Activated CD4-positive, alpha-beta T cell treated with anti-CD3 and anti-CD28 coated beads for 1 hour (primary cell): ENCODE measurements at regions not wholly inside any gene's neighbourhood (a gene's known extent, or its start where the extent isn't known, plus 50 kb on each side); places are given as distances from the start of the nearest gene placed in this dataset.
A peak's percentile ranks its signal among the peaks of the same experiment; 100 is the strongest.

ENCODE experiments used
- DNase-seq: peaks from one replicate; pipeline ENCODE4 v3.0.0-alpha.2; 2020

DNA sequence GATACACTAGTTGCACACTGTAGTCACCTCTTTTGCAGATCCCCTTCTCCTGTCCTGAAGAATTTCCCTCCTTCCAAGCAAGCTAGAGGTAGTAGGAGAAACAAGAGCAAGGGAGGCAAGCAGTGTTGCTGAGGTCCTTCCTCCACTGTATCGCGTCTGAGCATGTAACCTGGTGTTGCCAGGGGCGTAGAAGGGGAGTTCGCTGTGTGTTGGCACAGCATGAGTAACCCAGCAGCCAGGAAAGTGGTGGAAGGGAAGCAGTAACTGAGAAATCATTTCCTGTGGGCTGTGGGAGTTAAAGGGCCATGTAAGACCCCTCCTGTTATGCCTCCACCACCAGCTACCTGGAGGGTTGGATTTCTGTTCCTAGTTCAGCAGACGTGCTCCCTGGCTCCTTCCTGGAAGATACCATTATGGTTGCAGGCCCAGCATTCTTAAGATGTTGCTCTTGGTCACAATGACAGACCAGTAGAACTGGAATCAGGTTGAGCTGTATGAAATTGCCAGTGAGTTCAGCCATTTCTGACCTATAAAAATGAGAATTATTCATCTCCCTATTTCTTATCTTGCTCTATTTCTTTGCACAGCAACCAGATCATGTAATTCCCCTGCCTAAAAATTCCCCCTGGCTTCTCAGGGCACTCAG is 215.3 kb upstream of the TOPAZ1 start:
- no peak for DNase-seq

DNA sequence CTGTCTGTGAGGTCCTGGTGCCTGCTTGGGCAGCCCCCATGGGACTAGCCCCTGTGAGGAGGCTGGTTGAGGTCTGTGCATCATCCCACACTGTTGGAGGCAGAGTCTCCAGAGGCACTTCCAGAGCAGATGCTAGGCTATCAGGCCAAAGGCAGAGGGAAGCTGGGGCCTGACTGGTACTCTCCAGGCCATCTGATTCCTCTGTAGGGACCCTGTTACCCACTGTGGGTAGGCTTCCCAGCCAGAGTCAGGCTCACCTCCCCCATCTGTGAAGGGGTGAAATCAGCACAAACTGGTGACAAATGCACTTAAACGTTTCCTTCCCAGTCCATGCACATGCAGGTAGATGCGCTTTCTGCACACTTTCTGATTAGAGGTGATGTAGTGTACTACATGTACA is 212.6 kb upstream of the TOPAZ1 start:
- no peak for DNase-seq

GRCh38 chr3:44030285-44030684 is 211.4 kb upstream of the TOPAZ1 start:
- no peak for DNase-seq

DNA sequence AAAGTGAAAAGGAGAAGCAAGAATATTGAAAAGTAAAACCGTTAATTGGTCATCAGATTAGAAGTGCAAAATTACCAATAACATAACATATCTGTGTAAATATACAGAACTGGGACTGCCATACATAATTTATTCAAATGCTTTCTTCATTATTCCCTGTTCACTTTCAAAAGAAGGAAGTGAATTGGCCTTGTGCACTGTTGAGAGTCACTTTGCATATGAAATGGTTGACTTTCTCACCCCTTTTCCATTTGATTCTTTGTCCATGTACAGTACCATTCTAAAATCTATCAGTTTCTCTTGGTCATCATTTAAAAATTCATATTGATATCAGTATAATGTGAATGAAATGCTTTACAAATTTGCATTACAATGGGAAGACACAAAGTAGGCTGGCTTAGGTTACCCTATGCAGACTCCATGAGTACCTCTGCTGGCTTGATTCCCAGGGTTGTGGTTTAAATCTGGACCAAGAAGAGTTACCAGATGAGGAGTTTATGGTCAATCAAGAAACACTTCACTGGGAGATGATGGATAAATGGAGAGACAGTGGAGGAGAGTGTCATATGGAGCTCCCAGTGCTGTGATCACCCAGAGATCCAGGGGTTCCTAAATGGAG is 210.9 kb upstream of the TOPAZ1 start:
- no peak for DNase-seq

- no peak for DNase-seq
These were observed 210.0 kb upstream of the TOPAZ1 start for GRCh38 chr3:44031387-44032380.

GRCh38 chr3:44032487-44032886 is 209.2 kb upstream of the TOPAZ1 start:
- DNase-seq: no peak

DNA sequence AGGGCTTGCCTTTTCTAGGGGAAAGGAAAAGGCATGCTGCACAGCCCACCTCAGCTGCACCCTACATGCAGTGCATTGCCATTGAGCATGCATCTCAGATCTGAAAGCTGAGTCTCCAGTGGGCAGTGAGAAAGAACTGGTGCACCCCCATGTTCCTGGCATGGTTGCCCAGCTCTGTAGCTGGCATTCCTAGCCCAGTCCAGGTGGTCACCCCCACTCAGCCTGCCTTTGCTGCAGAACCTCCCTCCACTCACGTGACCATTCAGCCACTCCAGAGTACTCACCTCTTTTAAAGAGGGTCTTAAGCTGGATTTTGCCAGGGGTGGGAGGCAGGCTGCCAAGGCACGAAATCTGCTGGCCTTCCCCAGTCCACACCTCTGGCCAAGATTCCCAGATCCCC is 208.6 kb upstream of the TOPAZ1 start:
- DNase-seq: no peak

- DNase-seq: no peak
These were observed 204.8 kb upstream of the TOPAZ1 start for GRCh38 chr3:44036850-44037249.

DNA sequence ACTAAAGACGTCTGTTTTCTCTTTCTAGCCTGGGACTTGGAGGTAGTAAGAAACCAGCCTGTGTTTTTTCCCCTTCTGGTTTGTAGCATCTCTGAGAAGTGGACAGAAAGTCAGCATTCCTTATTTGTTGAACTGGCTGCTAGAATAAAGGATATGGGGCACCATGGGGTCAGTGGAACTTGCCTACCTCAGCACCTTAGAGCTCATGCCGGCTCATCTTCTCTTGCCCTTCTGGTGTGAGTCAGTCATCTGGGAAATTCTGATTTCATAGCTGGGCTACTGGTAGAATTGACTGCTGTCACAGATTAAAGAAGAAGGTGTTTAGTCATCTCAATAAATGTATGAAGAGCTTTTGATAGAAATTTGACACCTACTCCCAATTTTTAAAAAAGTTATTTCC is 202.7 kb upstream of the TOPAZ1 start:
- no peak for DNase-seq

GRCh38 chr3:44041726-44042125 is 200.0 kb upstream of the TOPAZ1 start:
- DNase-seq: no peak

DNA sequence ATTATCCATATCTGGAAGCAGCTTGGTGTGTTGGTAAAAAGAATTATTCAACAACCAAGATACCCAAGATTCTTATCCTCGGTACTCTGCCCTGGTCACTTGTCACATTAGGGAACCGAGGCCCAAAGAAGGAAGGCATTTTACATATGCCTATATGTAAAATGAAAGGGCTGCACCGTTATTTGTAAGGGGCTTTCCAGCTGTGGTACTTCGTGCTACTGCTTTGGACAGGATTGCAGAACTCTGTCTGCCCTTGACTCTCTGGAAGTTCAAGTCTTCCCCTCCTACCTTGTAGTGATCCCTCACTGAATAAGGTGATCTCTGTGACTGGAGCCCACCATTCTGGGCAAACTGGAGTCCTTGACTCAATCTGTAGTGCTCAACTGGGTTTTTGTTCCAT is 198.9 kb upstream of the TOPAZ1 start:
- no peak for DNase-seq

GRCh38 chr3:44045476-44046275 is 196.0 kb upstream of the TOPAZ1 start:
- no peak for DNase-seq

GRCh38 chr3:44047796-44048195 is 193.9 kb upstream of the TOPAZ1 start:
- DNase-seq: no peak

DNA sequence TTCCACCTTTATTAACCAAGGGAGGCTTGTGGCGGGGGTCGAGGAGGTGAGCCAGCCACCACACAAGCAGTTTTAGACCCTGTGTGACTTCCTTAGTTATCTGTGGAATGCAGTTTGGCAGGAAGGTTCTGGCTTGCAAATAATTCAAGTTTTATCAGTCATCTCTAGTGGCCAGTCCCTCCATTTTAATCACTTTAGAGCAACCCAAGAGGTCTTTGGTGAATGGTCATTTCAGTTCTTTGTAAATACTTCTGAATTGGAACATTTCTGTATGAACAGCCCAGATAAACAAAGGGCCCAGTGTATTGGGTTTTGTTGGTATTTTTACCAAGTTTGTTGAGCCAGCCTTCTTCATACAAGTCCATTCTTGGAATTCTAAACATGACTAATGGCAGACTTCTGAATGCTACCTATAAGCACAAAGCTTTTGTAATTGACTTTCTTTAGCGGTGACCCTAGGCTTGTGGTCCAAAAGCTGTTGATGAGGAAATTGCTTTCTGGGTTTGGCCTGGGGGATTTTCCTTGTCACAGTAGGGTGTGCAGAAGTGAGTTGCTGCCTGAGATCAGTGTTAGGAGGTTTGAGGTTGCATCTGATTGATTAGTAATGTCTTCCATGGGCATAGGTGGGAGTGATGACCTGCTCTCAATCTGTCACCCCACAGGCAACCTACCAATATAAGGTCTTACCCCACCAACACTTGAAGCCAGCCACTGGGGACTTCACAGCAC is 193.3 kb upstream of the TOPAZ1 start:
- DNase-seq: no peak

DNA sequence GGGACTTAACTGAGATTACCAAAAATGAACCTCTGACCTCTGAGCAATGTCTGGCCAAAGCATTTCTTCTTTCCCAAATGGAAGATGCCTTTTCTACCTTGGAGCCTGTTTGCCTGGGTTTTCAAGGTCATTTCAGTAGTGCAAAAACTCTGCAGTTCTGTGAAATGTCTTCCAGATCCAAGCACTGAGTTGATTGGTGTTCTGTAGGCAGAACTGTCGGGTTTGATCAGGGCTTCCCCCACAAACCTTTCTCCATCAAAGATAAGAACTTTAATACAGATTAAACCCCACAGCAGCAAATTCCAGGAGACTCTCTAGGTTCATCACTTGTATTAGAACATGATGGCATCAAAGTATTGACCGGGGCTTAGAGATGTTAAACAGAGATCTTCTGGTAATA is 192.7 kb upstream of the TOPAZ1 start:
- no peak for DNase-seq

DNA sequence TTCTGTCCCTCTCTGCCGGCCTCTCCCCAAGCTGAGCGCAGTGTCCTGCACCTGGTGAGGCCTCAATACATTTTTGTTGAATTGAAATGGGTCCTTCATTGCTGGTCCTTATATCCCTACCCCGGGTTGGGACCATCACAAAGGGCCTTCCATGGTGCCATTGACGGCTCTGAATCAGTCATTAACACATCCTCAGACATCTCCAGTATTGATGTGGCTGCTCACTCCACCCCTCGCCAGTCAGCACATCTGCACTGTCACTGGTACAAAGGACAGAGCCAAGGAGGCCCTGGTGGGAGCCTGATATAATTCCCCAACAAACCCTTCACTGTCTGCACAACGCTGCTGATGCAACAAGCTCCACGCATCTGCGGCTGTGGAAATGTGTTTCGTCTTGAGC is 191.6 kb upstream of the TOPAZ1 start:
- no peak for DNase-seq

DNA sequence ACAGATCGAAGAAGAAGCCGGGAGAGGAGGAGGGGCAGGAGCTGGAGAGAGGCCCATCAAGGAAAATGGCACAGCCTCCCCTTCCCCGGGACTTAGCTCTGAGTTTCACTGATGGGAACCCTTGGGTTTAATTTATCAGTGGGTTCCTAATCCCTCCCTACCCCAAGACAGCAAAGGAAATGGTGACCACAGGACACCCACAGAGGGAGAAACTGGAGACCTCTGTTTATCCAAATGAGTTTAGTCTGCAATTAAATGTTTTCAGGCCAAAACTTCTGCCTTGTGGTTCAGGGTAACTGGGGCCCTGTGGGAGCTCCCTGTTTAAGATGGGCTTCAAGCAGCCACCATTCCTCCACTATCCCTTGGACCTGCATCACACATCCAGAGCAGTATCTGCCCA is 190.8 kb upstream of the TOPAZ1 start:
- no peak for DNase-seq

- DNase-seq: no peak
These were observed 185.7 kb upstream of the TOPAZ1 start for GRCh38 chr3:44055951-44056350.

DNA sequence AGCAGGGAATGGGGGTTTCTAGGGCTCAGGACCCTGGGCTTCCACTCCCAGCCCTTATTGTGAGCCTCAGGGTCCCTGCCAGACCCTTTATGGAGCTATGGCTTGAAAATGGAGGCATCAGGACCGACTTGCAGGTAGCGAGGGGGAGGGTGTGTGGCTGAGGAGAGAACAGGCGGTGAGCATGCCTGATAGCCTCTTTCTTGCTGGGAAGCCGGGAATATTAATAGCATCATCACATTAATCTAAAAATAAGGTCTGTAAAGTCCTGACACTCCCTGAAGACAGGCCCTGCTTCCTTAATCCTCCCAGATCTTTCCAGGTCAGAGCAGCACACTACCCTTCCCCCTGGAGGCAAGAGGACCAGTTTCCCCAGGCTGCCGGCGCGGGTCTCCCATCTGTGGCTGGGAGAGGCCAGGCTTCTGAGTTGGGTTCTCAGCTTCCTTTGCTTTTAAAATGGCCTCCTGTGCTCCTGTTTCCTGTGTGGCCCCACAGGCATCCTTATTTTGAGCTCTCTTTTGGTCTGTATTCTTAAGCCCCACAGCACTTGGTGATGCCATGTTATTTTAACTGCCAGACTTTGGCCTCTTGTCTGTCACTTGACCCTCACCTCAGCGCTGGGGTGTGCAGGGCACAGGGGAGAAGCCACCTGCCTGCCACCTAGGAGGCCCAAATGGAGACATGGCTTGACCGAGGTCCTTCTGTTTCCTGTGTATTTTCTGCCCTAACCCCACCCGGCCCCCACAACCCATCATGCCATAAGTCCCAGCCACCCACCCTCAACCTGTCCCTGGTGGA is 185.0 kb upstream of the TOPAZ1 start:
- DNase-seq: no peak

DNA sequence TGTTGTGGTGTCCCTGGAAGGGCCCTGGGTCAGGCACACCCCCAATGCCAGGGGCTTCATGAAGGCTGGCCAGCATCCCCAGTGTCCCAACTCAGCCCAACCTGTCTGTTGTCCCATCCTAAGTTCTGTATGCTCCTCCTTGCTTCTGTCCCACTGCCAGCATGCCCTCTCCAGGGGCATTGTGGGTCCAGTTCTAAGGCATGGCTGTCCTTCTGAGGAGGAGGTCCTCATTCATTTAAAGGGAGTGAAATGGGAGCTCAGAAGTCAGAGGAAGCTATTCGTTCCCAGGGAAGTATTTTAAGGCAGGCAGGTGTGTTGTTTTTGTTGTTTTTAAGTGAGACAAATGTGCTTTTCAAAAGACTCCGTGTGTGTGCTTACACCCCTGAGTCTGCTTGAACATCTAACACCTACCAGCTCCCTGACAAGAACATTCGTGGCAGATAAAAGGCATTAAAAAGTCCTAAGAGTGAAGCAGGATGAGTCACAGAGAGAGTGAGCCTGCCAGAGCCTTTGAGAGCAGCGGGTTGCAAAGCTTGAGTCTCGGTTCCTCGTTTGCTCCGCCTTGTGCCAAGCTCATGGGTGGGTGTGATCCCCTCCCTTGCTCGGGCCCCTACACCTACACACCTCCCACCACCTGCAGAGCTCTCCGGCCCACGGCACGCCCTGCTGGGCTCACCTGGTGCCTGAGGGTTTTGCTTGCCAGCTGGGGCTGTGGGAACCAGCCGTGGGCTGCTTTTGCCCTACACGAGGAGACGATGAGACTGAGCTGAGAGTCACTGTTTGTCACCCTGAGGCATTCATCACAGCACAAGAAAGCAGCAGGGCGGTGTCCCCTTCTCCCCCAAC is 183.4 kb upstream of the TOPAZ1 start:
- peak; percentile 46 for DNase-seq

- DNase-seq: no peak
These were observed 182.8 kb upstream of the TOPAZ1 start for GRCh38 chr3:44058868-44059203.
